Choroid plexus epithelial cell (primary cell): ENCODE measurements at regions not wholly inside any gene's neighbourhood (a gene's known extent, or its start where the extent isn't known, plus 50 kb on each side); places are given as distances from the start of the nearest gene placed in this dataset.

ENCODE experiments used
- DNase-seq: peaks from one replicate; pipeline ENCODE4 v3.0.0-alpha.2; 2010; ENCODE audit warnings: low read depth
- H3K4me3 ChIP-seq: 2 replicates; pipeline ENCODE4 v1.5.1; 2011; ENCODE audit warnings: low read depth, mild to moderate bottlenecking, control low read depth, low read length, moderate library complexity
- TF ChIP-seq, protein P1 (sequence below): conservative IDR thresholded peaks from 2 replicates; pipeline ENCODE4 v1.5.1; 2011; ENCODE audit warnings: low read depth, mild to moderate bottlenecking, control low read depth, inconsistent platforms, low read length, moderate library complexity

DNA sequence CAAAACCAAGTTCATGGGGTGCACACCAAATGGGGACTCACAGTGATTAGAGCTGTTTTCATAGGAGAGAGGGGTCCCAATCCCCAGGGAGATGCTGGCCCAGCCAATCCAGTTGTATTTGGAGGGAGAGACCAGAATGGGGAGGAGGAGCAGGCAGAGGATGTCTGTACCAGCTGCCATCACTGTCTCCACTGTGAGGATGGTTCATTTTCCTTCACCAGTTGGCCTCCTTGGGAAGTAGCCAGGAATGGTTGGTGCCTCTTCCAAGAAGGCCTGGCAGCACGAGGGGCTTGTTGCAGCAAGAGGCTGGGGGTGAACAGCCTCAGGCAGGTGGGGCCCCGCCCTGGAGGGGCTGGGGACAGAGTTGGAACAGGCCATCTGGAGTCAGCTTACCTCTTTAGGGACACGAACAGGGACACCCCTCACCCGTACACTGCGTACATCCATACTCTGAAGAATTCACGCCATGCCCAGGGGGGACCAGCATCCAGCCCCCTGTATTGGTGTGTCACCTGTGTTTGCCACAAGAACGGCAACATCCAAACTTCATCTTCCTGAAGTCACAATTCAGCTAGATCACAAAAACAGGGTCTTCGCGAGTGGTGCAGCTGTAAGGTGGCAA lies 161.7 kb upstream of the ZNF236 start:
- H3K4me3 ChIP-seq: no peak overlapping the region
- TF ChIP-seq, protein P1, sequence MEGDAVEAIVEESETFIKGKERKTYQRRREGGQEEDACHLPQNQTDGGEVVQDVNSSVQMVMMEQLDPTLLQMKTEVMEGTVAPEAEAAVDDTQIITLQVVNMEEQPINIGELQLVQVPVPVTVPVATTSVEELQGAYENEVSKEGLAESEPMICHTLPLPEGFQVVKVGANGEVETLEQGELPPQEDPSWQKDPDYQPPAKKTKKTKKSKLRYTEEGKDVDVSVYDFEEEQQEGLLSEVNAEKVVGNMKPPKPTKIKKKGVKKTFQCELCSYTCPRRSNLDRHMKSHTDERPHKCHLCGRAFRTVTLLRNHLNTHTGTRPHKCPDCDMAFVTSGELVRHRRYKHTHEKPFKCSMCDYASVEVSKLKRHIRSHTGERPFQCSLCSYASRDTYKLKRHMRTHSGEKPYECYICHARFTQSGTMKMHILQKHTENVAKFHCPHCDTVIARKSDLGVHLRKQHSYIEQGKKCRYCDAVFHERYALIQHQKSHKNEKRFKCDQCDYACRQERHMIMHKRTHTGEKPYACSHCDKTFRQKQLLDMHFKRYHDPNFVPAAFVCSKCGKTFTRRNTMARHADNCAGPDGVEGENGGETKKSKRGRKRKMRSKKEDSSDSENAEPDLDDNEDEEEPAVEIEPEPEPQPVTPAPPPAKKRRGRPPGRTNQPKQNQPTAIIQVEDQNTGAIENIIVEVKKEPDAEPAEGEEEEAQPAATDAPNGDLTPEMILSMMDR: no peak
- no peak for DNase-seq

DNA sequence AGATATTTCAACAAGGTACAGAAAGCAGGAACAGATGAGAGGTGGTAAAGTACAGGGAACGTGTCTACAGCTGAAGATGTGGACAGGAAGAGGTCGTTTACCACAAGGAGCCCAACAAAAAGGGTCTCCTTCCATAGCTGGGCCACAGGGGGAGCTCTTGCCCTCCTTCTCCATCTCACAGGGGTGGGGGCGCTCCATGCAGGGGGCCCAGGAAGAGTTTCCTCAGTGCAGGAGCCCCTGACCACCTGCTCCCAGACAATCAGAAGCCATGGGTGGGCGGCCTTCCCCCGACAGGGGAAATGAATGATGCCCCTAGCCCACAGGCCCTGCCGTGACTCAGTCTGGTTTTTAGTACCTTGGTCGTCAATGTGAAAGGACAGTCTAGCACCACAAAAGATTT lies 163.6 kb upstream of the ZNF516 start:
- H3K4me3 ChIP-seq: no peak overlapping the region
- TF ChIP-seq, protein P1: peak; percentile 52
- DNase-seq: peak; percentile 20

DNA sequence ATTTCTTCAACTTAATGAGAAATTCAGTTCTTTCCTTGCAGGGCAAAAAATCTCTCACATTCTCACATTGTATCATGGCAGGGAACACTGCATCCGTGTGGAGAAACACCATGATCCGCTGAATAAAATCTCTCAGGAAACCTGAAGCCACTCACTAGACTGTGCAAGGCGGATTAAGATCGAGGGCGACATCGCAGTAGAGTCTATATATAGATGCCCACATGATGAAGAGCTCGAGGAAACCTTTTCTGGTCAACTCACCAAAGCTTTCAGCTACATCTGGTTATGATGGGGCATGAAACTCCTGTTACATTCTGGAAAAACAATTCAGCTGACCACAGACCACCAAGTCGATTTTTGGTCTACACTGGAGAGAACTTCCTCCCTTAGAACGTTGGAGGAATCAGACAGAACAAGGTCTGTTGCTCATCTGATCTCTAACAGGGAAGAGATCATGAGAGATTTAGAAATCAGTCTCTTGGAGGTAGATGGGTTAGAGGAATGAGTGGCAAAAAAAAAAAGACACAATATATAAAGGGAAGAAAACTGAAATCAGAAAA lies 162.9 kb upstream of the ZNF516 start:
- H3K4me3 ChIP-seq: no peak overlapping the region
- no peak for DNase-seq
- TF ChIP-seq, protein P1: no peak

DNA sequence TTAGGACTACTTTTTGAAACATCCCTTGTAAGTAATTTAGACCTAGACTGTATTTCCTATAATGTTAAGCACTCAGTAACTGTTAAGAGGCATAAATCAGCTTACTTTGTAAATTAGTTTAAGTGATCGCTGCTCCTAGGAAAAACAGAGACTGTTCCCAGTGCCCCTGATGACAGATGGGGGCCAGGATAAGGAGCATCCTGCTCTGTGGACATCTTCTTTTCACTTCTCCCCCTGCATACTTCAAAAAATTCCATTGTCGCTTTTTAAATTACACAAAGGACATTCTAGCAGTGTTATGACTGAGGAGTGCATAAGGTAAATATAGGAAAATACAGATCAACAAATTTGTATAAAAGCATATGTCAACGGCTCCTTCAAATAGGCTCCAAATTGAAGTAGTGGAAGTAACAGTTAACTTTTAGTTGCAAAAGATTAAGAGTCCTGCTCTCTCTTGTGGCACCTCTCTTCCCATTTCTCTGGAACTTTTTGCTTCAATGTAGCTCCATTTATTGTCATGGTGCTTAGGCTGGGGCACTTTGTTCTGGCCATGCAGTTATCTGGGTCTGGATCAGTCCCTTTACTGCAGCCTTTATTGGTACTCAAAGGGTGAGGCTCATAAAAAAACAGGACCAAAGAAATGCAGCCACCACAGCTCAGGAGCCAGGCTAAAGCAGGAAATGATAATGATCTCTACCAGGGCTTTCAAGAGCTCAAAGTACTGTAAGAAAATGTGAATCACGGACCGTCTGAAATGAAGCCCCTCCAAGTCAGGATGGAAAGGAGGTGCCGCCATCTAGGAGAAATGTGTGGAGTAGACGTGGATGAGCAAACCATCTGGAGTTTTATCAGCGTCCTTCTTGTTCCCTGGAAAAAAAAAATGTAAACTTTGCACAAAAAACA lies 162.1 kb upstream of the ZNF516 start:
- no peak overlapping the region for H3K4me3 ChIP-seq
- peak; percentile 32 for DNase-seq
- TF ChIP-seq, protein P1: peak; percentile 10

DNA sequence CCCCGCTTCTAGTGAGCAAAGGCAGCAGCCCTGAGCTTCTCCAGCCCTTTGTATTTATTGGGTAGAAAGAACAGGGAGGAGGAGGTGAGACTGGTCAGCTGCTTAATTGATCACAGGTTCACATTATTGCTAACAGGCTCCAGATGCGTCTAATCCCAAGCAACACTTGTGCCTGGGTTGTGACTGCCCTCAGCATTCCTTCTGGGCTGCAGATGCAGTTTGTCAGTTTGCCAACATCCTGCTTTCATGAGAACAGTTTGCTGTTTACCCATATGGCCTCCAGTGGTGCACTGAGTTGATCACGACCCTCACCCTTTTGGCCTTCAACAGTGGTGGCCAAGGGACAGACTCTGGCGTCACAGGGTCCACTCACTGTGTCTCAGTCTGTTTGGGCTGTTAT lies 159.5 kb upstream of the ZNF516 start:
- TF ChIP-seq, protein P1: no peak
- DNase-seq: peak; percentile 15
- H3K4me3 ChIP-seq: no peak overlapping the region

DNA sequence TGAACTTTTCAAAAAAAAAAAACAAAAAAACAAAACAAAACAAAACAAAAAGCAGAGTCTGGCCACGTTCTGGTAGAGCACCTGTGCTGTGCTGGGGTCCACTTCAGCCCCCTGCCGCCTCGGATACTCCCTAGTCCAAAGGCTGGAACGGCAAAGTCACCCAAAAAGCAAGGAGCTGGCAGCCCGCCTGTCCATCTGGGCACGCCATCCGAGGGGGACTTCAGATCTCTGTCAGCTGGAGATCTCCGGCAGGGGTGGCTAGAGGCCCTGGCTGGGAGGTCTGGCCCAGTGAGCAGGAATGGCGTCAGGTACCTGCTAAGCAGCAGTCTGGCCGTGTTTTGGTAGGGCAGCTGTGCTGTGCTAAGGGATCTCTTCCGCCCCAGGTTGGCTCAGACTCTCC lies 152.3 kb upstream of the ZNF516 start:
- H3K4me3 ChIP-seq: no peak overlapping the region
- TF ChIP-seq, protein P1: no peak
- no peak for DNase-seq
